Skeletal muscle tissue (tissue), 3 donors: ENCODE measurements at regions not wholly inside any gene's neighbourhood (a gene's known extent, or its start where the extent isn't known, plus 50 kb on each side); places are given as distances from the start of the nearest gene placed in this dataset.
"Not testable (repeated sequence)": the region's sequence is repeated elsewhere in the genome, so short reads cannot be mapped to it uniquely, and the experiment has no call there.

ENCODE experiments used
- H3K27ac ChIP-seq: one replicate; pipeline ENCODE4 v1.7.0; 2013; ENCODE audit warnings: mild to moderate bottlenecking, low read depth, low read length, inconsistent platforms
- H3K27me3 ChIP-seq, 3 donors: one replicate each; pipeline ENCODE4 v1.7.0; 2013; ENCODE audit warnings: low read length in 3 of 3; ENCODE audit not compliant: control insufficient read depth in 3 of 3, insufficient read depth in 3 of 3
- H3K36me3 ChIP-seq, 3 donors: one replicate each; pipeline ENCODE4 v1.7.0; 2013; ENCODE audit warnings: low read length in 3 of 3; ENCODE audit not compliant: control insufficient read depth in 3 of 3, insufficient read depth in 3 of 3
- H3K4me1 ChIP-seq, 3 donors: one replicate each; pipeline ENCODE4 v1.7.0; 2013; ENCODE audit warnings: low read length in 3 of 3, mild to moderate bottlenecking in 3 of 3; ENCODE audit not compliant: control insufficient read depth in 3 of 3, insufficient read depth in 3 of 3
- H3K4me3 ChIP-seq, 3 donors: one replicate each; pipeline ENCODE4 v1.7.0; 2013; ENCODE audit warnings: low read length in 3 of 3
- H3K9ac ChIP-seq, 3 donors: one replicate each; pipeline ENCODE4 v1.7.0; 2013; ENCODE audit warnings: low read length in 3 of 3, mild to moderate bottlenecking in 3 of 3, moderate library complexity in 2 of 3, low read depth in 1 of 3
- H3K9me3 ChIP-seq, 3 donors: one replicate each; pipeline ENCODE4 v1.7.0; 2013; ENCODE audit warnings: low read length in 3 of 3; ENCODE audit not compliant: control insufficient read depth in 3 of 3
- donor health status: Osteomylitis.

- H3K4me3 ChIP-seq = no peak overlapping the region
- no peaks in the 10 kb centered on the region for H3K36me3 ChIP-seq
- peaks cover 0 to 3% (median 0%) of the 10 kb centered on the region in 3 donors for H3K9me3 ChIP-seq
- no peaks in the 10 kb centered on the region for H3K4me1 ChIP-seq
- no peak overlapping the region for H3K9ac ChIP-seq
- H3K27ac ChIP-seq = no peak overlapping the region
- peaks cover 0 to 16% (median 5%) of the 10 kb centered on the region in 3 donors for H3K27me3 ChIP-seq
Measured at GRCh38 chr2:120632796-120633646, 102.6 kb upstream of the GLI2 start.

- H3K4me1 ChIP-seq = no peaks in the 10 kb centered on the region
- H3K9me3 ChIP-seq = no peaks in the 10 kb centered on the region
- H3K27me3 ChIP-seq = peaks cover 0 to 16% (median 0%) of the 10 kb centered on the region in 3 donors
- H3K9ac ChIP-seq = no peak overlapping the region
- no peak overlapping the region for H3K4me3 ChIP-seq
- no peak overlapping the region for H3K27ac ChIP-seq
- H3K36me3 ChIP-seq = no peaks in the 10 kb centered on the region
Measured at GRCh38 chr2:120634533-120634932, 101.1 kb upstream of the GLI2 start.

DNA sequence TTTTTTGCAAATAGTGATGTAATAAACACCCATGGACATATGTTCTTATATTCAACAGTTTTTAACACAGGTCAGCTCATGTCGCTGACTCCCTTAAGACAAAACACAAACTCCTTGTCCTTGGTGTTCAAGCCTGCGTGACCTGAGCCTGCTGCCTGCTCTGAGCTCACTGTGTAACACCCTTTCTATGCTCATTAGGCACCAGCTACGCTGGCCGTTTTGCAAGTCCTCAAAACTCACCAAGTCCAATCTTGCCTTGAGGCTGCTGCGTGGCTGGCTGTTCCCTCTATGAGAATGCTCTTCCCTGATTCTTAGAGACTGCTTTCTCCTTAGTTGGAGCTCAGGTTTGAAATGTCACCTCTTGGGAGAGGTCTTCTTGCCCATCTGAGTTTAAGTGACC is 100.5 kb upstream of the GLI2 start:
- no peaks in the 10 kb centered on the region for H3K4me1 ChIP-seq
- H3K36me3 ChIP-seq = no peaks in the 10 kb centered on the region
- H3K27me3 ChIP-seq = peaks cover 0 to 16% (median 0%) of the 10 kb centered on the region in 3 donors
- H3K9me3 ChIP-seq = no peaks in the 10 kb centered on the region
- H3K4me3 ChIP-seq = no peak overlapping the region
- H3K9ac ChIP-seq = no peak overlapping the region
- no peak overlapping the region for H3K27ac ChIP-seq

DNA sequence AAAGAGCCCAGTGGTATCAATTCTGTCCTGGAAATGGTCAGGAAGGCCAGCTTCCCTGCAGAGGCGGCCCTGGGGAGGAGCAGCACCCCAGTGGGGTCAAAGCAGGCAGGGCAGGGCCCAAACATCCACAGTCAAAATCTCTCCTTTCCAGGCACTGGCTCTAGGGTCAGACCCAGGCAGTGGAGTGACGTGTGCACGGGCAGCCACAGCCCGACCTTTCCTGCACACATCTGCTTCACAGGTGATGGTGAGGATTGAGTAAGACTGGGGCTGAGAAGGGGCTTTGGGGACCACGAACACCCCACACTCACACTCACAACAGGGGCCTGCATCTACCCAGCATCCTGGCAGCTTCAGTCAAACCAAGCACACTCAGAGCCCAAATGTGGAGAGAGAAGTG is 97.8 kb upstream of the GLI2 start:
- Histone ChIP-seq H3K4me3 (no peak overlapping the region), H3K9ac (no peak overlapping the region), H3K27ac (no peak overlapping the region), H3K9me3 (no peaks in the 10 kb centered on the region), H3K36me3 (no peaks in the 10 kb centered on the region), H3K27me3 (peaks cover 0 to 16% (median 0%) of the 10 kb centered on the region in 3 donors), H3K4me1 (no peaks in the 10 kb centered on the region)

- no peaks in the 10 kb centered on the region for H3K9me3 ChIP-seq
- no peaks in the 10 kb centered on the region for H3K4me1 ChIP-seq
- no peak overlapping the region for H3K9ac ChIP-seq
- peaks cover 0 to 16% (median 4%) of the 10 kb centered on the region in 3 donors for H3K27me3 ChIP-seq
- H3K4me3 ChIP-seq = no peak overlapping the region
- no peak overlapping the region for H3K27ac ChIP-seq
- H3K36me3 ChIP-seq = no peaks in the 10 kb centered on the region
Measured at GRCh38 chr2:120638450-120638849, 97.2 kb upstream of the GLI2 start.

DNA sequence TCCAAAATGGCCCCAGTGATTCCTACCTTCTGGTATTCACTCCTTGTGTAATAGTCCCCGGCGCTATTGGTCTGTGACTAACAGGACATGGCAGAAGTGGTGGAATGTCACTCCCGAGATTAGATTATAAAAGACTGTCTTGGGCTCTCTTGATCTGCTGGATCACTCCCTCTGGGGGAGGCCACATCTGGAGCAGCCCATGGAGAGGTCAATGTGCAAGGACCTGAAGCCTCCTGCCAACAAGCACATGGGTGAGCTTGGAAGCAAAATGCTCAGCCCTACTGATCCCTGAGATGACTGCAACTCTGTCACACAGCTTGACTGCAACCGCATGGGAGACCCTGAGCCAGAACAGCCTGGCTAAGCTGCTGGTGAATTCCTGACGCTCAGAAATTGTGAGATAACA is 94.3 kb upstream of the GLI2 start:
- no peak overlapping the region for H3K4me3 ChIP-seq
- no peak overlapping the region for H3K9ac ChIP-seq
- no peak overlapping the region for H3K27ac ChIP-seq
- H3K4me1 ChIP-seq = no peaks in the 10 kb centered on the region
- no peaks in the 10 kb centered on the region for H3K36me3 ChIP-seq
- H3K27me3 ChIP-seq = peaks cover 0 to 8% (median 4%) of the 10 kb centered on the region in 3 donors
- H3K9me3 ChIP-seq = no peaks in the 10 kb centered on the region

DNA sequence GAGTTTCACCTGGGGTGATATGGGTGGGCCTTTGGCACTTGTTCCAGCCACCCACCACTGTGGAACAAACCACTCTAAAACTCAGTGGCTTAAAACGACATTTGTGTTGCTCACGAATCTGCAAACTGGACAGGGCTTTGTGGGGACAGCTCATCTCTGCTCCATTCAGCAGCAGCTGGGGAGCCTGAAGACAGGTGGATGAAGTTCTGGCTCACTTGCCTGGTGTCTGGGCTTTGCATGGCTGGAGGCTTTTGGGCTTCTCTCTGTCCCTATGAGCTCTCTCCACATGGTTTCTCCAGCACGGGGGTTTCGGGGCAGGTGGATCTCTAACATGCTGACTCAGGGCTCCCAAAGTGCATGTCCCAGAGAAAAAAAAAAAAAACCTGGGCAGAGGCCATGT is 93.0 kb upstream of the GLI2 start:
- no peak overlapping the region for H3K27ac ChIP-seq

GRCh38 chr2:120646994-120647393 is 88.7 kb upstream of the GLI2 start:
- Histone ChIP-seq H3K4me3 (no peak overlapping the region), H3K4me1 (no peaks in the 10 kb centered on the region), H3K9me3 (peaks cover 2 to 5% (median 4%) of the 10 kb centered on the region in 3 donors), H3K36me3 (no peaks in the 10 kb centered on the region), H3K27me3 (peaks cover 0 to 4% (median 2%) of the 10 kb centered on the region in 3 donors), H3K9ac (no peak overlapping the region), H3K27ac (no peak overlapping the region)

More for the DNA sequence above, 93.0 kb upstream of the GLI2 start:
- no peaks in the 10 kb centered on the region for H3K9me3 ChIP-seq
- no peaks in the 10 kb centered on the region for H3K4me1 ChIP-seq
- H3K36me3 ChIP-seq = no peaks in the 10 kb centered on the region
- H3K4me3 ChIP-seq = no peak overlapping the region
- peaks cover 0 to 5% (median 4%) of the 10 kb centered on the region in 3 donors for H3K27me3 ChIP-seq
- H3K9ac ChIP-seq = no peak overlapping the region

DNA sequence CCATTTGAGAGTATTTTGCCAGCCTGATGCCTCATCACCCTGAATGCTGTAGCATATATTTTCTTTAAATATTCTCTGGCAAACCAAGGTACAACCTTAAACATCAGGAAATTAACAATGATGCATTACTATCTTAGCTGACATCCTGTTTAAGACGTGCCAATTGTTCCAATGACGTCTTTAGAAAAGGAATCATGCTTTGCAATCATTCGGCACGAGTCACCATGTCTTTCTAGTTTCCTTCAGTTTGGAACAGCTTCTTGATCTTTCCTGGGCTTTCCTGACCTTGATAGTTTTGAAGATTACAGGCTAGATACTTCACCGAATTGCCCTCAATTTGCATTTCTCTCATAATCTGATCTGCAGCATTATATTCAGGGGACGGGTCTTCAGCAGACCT is 88.2 kb upstream of the GLI2 start:
- H3K27me3 ChIP-seq = peaks cover 0 to 4% (median 2%) of the 10 kb centered on the region in 3 donors
- H3K27ac ChIP-seq = no peak overlapping the region
- H3K4me3 ChIP-seq = no peak overlapping the region
- H3K9ac ChIP-seq = no peak overlapping the region
- peaks cover 2 to 5% (median 4%) of the 10 kb centered on the region in 3 donors for H3K9me3 ChIP-seq
- no peaks in the 10 kb centered on the region for H3K4me1 ChIP-seq
- H3K36me3 ChIP-seq = no peaks in the 10 kb centered on the region

DNA sequence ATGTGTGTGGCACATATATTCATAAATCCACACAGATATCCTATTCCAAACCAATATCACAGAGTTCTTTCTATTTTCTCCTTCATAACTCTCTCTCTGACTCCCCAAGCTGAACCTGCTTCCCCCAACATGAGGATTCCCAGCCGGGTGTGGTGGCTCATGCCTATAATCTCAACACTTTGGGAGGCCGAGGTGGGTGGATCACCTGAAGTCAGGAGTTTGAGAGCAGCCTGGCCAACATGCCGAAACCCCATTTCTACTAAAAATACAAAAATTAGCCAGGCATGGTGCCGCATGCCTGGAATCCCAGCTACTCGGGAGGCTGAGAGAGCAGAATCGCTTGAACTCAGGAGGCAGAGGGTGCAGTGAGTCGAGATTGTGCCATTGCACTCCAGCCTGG is 86.3 kb upstream of the GLI2 start:
- not testable (repeated sequence) for H3K27me3 ChIP-seq, H3K27ac ChIP-seq, H3K36me3 ChIP-seq, H3K9me3 ChIP-seq, H3K9ac ChIP-seq, H3K4me1 ChIP-seq, H3K4me3 ChIP-seq
